ENCODE measurements at regions not wholly inside any gene's neighbourhood (a gene's known extent, or its start where the extent isn't known, plus 50 kb on each side); places are given as distances from the start of the nearest gene placed in this dataset.

- no peak for DNase-seq
Observed at GRCh38 chr21:43301409-43302061, 125.4 kb downstream of the SIK1 start.

GRCh38 chr21:43300496-43301408 lies 126.2 kb downstream of the SIK1 start:
- DNase-seq = no peak

DNA sequence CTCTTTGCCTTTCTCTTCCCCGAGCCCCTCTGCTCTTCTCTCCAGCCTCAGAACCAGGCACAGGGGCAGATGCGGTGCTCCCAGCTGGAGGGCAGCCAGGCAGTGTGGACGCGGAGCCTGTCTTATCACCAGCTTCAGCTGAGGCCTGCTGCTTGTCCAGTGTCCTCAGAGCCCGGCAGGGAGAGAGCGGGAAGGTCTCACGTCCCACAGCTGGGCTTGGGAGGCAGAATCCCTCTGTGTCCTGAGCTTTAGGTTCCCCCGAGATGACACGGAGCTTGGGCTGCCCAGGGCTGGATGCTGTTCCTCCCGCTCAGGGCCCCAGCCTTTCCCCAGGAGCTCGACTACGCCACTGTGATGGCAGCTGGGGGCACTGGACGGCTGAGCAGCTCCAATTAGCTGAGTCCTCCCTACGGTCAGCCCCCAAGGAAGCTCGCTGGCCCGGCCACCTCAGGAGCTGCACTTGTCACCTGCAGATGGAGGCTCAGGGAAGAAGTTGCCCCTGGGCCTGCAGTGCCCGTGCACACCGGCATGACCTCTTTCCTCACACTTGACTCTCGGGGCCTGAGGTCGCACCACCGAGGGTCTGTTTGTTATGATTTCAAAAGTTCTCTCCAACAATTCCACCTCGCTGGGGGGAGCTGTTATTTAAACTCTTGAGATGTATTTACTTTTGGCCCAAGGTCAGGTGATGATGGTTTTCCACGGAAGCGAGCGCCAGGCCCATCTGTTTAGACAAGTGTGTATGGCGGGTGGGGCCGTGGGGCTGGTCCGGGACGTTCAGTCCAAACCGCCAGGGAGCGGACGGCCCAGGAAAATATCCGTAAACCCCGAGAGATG lies 127.3 kb downstream of the SIK1 start:
- DNase-seq = no peak

DNA sequence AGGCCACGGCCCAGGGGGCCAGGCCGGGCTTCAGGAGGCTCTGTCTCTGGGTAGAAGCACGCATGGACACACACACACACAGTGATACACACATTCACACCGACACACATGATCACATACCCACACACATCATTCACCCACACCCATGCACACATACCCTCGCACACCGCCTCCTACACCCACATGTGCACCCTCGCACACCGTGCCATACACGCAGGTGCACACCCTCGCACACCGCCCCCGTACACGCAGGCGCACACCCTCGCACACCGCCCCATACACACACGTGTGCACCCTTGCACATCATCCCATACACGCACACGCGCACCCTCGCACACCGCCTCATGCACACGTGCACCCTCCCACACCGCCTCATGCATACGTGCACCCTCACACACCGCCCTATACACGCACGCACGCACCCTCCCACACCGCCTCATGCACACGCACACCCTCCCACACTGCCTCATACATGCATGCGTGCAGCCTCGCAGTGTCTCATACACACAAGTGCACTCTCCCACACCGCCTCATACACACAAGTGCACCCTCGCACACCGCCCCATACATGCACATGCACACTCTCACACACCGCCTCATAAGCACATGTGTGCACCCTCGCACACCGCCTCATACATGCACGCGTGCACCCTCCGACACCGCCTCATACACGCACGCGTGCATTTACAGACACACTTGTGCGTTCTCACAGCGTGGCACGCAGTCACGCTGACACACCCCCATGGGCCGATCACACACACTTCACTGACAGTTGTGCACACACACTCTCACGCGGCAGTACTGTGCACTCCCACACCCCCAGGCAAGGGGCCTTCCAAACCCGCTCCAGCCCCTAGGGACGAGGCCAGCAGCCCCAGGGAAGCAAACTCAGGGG lies 128.1 kb downstream of the SIK1 start:
- no peak for DNase-seq

DNA sequence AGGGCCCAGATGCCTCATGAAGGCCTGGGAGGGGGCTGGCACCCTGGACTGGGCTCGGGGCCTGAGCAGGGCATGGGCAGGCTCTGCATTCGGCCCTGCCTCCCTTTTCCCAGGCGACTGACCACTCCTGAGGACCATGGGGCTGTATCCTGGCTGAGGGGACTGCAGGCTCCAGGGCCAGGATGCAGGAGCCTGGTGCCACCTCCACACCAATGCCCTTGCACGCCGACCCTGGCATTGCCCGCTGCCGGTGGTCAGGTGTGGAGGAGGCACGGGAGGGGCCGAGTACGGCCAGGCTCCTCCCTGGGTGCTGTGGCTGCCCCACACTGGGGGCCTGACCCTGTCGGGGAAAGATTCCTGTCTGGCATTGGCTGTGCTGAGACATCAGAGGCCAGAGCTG lies 128.9 kb downstream of the SIK1 start:
- DNase-seq = no peak

- DNase-seq = no peak
Observed at GRCh38 chr21:43297391-43297981, 128.7 kb downstream of the CRYAA start.

- no peak for DNase-seq
Observed at GRCh38 chr21:43295066-43295958, 126.5 kb downstream of the CRYAA start.

GRCh38 chr21:43294194-43294902 lies 125.5 kb downstream of the CRYAA start:
- DNase-seq = no peak

- no peak for DNase-seq
Observed at GRCh38 chr21:43292866-43293142, 124.0 kb downstream of the CRYAA start.

DNA sequence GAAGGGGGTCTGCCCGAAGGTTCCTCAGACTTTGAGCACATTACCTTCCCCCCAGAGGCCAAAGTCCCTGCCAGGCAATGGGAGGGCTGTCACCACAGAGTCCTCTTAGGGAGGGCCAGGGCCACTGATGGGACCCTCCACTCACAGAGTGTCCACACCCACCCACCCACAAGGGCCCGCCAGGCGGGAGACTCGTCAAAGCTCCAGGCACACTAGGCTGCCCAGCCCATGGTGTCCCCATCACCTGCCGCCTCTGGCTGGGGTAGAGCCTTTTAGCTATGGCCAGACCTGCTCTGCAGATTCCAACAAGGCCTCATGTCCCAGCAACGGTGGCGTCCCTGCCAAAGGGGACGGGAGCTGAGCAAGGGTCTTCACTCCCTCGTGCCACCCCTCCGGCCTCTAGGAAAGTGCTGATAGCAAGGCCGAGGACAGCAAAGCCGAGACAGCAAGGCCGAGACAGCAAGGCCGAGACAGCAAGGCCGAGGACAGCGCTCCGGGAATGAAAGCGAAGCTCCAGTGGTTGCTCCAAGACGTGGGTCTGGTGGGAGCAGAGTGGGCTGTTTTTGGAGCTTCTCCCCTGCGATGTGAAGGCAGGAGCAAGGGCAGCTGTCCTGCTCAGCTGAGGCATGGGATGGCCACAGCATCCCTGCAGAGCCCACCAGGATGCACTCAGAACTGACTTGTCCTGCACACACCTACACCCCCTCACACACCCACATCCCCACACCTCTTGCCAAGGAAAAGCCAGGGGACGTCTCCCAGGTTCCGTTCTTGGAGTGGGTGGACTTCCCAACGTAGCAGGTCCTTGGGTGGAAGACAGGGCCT lies 123.4 kb downstream of the CRYAA start:
- no peak for DNase-seq

GRCh38 chr21:43291347-43291950 lies 122.6 kb downstream of the CRYAA start:
- no peak for DNase-seq

DNA sequence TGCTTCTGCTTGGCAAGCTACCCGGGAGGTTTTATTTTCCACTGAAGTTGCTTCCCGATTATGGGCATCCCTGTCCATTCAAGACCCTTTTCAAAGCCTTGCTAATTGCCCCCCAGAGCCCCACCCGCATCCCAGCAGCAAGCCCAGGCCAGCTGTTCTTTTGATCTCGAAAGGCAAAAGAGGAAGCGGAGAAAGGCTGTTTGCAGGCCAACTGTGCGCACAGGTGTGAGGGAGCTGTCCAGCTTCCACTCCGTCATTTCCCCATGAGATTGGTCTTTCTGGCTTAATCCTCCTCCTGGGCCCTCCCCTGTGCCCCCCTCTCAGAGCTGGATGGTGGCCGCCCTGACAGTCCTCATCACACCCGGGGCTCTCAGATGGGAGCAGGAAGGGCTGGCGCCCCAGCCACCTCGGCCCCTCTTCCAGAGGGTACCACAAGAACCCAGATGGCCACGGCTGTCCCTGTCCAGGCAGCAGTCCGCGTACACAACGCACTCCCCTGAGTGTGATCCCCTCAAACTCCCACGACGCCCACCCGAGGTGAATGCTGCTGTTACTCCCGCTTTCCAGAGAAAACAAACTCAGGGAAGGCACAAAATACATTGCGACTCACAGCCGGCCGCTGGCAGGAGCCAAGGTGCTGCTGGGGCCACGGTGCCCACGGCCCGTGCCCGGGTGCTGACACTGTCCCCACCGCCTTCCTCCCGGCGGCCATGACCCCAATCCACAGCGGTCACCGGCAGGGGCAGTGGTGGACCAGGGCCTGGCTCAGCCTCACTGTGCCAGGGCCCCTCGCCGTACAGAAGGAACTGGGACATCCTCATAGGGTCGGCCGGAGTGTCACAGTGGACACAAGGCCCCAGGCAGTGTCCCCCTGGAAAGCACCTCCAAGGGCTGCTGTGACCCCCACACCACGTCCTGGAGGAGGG lies 121.9 kb downstream of the CRYAA start:
- no peak for DNase-seq

DNA sequence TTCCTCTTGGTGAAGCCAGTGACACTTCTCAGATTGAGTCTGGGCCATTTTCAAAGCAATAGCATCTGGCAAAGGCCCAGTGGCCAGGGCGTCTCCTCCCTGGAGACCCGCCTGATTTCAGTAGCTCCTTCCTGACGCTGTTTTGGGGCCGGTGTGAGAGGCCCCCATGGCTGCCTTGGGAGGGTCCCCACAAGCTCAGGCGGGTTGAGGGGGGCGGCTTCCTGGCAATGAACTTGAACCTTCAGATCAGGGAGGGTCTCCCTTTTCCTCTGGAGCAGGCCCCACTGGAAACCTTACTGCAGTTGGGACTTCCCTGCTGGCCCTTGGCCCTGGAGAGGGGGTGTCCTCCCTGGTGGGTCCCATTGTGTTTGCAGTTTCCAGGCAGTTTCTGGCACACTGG lies 121.2 kb downstream of the CRYAA start:
- DNase-seq = no peak

DNA sequence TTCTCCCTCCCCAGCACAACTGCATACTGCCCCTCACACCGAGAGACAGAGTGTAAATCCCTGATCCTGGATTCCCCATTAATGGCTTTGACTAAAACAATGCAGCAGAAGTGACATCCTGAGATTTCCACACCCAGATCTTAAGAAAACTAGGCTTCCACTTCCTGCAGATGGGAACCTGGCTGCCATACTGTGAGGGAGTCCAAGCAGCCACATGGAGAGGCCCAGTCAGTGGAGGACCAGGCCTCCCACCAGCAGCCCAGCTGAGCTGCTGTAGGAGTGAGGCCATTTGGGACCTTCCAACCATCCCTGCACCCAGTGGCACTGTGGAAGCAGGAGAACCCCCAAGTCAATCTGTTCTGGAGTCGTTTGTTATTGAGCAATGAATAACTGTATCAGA lies 120.6 kb downstream of the CRYAA start:
- DNase-seq = no peak

DNA sequence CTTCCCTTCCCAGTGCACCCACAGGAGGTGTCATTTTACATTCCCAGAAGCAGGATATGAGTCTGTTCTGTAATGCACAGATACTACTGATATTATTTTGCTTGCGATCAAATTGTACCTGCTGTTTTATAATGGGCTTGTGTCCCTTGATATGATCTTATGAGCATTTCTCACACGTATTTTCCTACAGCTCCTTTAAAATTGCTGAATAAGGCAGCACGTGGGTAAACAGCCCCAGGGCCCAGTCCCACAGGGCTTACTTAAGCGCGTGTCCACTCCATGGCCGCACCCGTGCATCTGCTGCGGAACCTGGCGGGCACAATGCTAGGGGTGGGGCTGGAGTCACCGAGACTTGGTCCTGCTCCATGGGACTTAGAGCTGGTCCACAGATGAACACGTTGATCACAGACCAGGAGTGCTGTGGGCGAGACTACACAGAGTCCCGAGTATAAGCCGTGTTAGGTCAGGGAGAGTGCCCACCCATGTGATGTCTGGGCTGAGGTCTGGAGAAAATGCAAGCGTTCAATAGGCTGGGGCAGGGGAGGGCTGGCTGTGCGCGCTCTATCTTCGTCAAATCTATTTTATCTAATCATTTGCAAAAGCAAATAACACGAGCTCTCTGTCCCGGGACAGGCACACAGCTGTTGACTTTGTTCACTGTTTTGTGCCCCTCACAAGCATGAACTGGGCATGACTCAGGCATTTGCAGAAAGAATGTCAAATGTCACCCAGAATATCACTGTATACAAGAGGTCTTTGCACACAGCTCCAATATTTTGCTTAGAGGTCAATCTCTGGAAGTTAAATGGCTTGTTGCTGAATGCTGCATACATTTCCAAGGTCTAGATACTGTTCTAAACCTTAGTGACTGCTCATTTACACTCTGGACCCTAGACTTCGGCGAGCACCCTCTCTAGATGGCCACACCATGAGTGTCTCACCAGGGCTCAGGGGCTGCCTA lies 119.3 kb downstream of the CRYAA start:
- DNase-seq = no peak

- no peak for DNase-seq
Observed at GRCh38 chr21:43287111-43287760, 118.4 kb downstream of the CRYAA start.
